HG02981 (cell line): ENCODE measurements at regions not wholly inside any gene's neighbourhood (a gene's known extent, or its start where the extent isn't known, plus 50 kb on each side); places are given as distances from the start of the nearest gene placed in this dataset.
"Not testable (repeated sequence)": the region's sequence is repeated elsewhere in the genome, so short reads cannot be mapped to it uniquely, and the experiment has no call there.

Source experiments
- ATAC-seq: cut with Tn5 transposase; IDR thresholded peaks from one replicate; pipeline ENCODE4 v1.9.1; 2021; ENCODE audit warnings: mild to moderate bottlenecking, moderate library complexity; ENCODE audit not compliant: unreplicated experiment

GRCh38 chr1:98575955-98576354 is 85.6 kb upstream of the SNX7 start:
- ATAC-seq, result no peak

DNA sequence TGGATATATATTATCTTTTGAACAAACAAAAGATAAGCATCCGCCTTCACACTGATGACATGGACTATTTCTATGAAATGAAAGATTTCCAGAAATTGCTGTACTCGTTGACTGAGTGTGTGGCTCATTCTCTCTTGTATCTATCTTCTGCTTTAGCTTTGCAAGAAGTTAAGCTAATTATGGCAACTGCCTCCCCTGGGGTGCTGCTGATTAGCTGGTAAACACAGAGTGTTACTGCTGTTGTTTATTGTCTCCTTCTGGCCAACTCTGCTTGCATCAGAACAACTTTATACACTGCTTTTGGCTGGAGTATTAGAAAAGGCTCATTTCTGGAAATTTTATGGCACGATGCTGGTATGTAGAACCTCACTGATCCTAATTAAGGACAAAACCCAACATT is 95.6 kb upstream of the SNX7 start:
- no peak for ATAC-seq

GRCh38 chr1:98559291-98559690 is 102.2 kb upstream of the SNX7 start:
- ATAC-seq, result no peak

GRCh38 chr1:98557895-98558294 is 103.6 kb upstream of the SNX7 start:
- ATAC-seq, result no peak

DNA sequence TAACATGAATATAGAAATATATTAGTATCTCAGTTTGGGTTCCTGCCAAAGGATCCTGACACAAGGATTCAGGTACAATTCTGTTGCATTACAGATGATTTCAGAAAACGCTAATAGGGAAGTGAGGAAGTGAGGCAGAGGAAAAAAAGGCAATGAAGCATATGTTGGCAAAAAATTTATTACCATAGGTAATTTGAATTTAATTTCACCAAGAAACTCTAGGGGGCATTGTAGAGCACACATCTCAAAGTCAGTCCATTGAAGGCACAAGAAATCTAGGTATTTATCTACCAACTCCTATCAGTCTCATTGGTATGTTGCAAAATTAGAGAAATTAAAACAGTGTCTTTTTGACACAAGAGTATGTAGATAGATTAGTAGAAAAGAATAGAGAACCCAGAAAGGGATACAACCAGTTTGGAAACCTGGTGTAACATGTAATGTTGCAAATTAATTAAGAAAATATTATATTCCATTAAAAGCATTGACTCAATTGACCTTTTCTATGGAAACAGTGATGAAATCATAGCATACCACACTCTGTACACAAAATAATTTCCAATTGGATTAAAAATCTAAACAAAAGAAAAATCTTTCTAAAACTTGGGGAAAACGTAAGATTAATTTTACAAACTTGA is 104.9 kb upstream of the SNX7 start:
- ATAC-seq, result no peak

GRCh38 chr1:98555814-98556213 is 105.7 kb upstream of the SNX7 start:
- no peak for ATAC-seq

- ATAC-seq, result not testable (repeated sequence)
Measured at GRCh38 chr1:98552576-98553074, 108.9 kb upstream of the SNX7 start.

DNA sequence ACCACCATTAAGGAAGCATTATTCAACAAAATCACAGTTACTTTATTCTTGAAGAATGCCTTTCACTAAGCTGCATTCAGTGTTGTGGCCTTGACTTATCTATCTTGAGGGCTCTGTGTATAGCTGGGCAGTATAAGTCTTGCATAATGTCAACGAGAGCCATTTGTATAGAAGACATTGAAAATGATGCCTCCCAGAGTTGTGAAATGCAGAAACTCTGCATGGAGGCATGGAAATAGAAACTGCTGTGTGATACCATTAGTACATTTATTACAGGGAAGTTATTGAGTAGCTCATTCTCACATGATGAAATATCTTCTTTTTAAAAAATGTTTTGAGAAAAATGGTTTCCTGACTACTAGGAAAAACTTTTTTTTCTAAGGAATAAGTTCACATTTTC is 111.4 kb upstream of the SNX7 start:
- ATAC-seq, result no peak

GRCh38 chr1:98546319-98546718 is 115.2 kb upstream of the SNX7 start:
- no peak for ATAC-seq

DNA sequence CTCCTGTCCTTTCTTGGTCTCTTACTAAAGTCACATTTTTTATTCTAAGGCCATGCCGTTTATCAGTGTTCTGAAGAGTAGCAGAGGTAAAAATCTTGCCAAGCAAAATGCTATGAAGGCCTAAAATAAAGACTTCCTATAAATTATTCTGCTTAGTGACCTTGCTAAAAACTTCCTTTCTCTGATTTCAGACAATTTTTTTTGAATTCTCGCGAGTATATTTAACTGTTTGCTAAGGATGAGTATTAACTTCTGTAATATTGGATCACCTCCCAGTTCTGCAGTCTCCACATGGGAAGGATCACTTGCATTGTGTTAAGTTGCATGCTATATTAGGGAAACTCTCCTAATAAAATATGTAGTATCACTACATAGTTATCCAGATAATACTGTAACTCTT is 123.4 kb upstream of the SNX7 start:
- no peak for ATAC-seq

DNA sequence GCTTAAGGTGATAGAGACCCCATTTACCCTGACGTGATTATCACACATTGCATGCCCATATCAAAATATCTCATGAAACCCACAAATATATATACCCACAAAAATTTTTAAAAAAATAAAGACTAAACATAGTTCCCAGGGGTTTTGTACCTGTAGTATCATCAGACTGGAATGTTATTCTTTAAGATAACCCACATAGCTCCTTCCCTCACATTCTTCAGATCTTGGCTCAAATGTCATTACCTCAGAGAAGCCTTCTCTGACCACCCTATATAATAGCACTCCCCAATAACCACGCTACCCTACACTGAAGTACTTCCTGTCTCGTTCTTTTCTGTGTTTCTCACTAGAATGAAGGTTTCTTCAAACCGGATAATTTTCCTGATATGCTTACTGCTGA is 138.3 kb upstream of the SNX7 start:
- no peak for ATAC-seq

DNA sequence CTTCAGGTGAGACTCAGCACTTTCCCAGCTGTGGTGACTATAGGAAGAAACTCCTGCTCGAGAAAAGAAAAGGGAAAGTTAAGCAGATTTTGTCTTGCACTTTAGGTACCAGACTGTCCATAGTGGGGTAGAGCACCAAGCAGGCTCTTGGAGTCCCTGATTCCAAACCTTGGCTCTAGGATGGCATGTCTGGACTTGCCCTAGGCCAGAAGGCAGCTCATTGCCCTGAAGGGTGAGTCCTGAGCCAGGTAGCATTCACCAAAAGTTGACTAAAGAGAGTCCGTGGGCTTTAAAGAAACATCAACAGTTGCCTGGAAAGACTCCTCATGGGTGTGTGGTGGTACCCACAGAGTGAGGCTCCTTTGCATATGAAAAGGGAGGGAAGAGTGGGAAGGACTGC is 145.2 kb upstream of the SNX7 start:
- ATAC-seq, result no peak

DNA sequence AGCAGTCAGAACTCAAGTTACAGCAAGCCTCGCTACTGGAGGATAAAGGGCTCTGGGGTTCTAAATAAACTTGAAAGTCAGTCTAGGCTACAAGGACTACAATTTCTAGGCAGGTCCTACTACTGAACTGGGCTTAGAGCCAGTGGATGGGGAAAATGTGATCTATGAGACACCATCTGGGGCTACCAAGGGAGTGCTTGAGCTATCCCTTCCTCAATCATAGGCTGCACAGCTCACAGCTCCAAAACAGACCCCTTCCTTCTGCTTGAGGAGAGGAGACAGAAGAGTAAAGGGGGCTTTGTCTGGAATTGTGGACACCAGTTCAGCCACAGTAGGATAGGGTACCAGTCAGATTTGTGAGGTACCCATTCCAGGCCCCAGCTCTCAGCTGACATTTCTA is 145.8 kb upstream of the SNX7 start:
- ATAC-seq, result no peak

GRCh38 chr1:98512216-98512615 is 149.3 kb upstream of the SNX7 start:
- not testable (repeated sequence) for ATAC-seq

DNA sequence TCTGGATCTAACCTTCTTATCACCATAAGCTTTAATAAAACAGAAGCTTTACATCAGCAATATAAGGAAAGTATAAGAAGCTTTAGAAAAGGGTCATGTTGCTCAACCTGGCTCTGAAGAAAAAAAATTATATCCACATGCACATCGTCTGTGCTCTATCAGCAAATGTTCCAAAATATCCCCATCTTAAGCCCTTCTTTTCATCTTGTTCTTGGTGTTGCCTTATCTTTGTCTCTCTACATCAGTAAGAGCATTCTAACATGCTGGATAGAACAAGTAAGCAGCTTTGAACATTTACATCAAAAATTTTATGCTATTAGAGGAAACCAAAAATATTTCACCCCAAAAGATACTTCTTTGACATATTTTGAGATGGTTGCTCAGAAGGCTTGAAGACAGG is 157.8 kb upstream of the SNX7 start:
- no peak for ATAC-seq

- no peak for ATAC-seq
Measured at GRCh38 chr1:98502937-98503336, 158.6 kb upstream of the SNX7 start.

GRCh38 chr1:98500324-98500723 is 161.2 kb upstream of the SNX7 start:
- no peak for ATAC-seq

DNA sequence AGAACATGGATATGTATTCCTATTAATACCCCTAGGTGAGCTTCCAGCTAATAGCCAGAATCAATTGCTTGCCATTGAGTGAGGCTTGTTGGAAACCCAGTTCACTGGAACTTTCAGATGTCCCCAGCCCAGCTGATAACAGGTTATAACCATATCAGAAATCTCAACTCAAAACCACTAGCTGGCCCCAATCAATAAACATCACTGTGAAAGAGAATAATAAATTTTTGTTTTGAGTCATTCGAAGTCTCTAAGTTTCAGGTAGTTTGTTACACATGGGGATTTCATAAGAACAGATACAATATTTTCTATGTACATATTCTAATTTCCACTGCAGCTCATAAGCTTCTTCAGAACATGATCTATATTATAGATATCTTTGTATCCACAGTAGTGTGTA is 162.9 kb upstream of the SNX7 start:
- ATAC-seq, result no peak

GRCh38 chr1:98497497-98497896 is 164.0 kb upstream of the SNX7 start:
- no peak for ATAC-seq

DNA sequence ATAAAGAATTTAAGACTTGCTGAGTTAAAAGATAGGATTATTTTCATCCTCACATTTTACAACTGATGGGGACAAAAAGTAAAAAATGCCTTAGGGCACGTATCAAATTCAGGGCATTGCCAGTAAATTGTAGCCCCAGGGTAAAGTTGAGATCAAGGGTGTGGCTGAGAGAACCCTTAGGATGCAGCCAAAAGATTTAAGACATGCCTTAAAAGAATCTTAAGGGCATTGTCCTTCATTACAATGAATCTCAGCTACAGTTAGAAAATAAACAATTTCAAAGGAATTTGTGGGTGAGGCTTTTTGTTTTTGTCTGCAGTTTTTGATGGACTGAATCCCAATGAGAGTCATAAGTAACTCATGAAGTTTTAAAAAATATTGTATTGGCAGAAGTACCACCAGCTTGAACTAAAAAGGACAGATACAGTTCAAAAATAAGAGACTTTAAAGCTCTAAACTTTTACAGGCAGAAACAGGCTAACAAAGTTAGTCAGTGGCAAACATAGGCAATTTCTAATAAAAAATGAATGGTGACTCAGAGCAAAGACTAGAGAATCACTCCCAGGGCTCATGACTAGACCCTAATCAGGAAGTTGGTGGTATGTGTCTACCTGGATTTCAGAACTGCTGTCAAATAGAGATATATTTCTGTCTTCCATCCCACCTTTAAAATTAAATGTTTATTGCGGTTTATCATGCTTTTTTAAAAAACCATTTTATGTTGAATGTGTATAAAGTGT is 165.1 kb upstream of the SNX7 start:
- no peak for ATAC-seq

- ATAC-seq, result no peak
Measured at GRCh38 chr1:98493469-98493868, 168.1 kb upstream of the SNX7 start.

DNA sequence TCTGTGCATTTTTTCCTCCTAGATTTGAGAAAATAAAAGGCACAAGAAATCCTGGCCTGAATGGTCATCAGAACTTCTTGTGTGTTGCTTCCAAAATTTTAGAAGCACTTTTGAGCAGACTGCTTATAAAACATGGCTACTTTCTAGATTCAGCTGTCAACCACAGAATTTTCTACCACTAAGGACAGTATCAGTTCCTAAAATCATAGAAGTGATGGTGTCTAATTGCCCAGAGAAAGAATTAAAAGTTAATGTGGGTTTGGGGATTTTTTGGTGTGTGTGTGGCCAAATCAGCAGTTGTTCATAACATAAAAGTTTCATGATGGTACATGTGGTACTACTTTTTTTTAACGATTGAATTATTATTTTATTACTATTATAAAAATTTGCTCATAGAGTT is 171.4 kb upstream of the SNX7 start:
- ATAC-seq, result no peak

- no peak for ATAC-seq
Measured at GRCh38 chr1:98487620-98488019, 173.9 kb upstream of the SNX7 start.
